ENCODE measurements at regions not wholly inside any gene's neighbourhood (a gene's known extent, or its start where the extent isn't known, plus 50 kb on each side); places are given as distances from the start of the nearest gene placed in this dataset.
A peak's percentile ranks its signal among the peaks of the same experiment; 100 is the strongest.
"Not testable (repeated sequence)": the region's sequence is repeated elsewhere in the genome, so short reads cannot be mapped to it uniquely, and the experiment has no call there.

- Mint-ChIP-seq H3K4me3 (no peak overlapping the region), H3K27ac (no peak overlapping the region), H3K4me1 (no peaks in the 10 kb centered on the region), H3K36me3 (no peaks in the 10 kb centered on the region), H3K9me3 (no peaks in the 10 kb centered on the region), H3K27me3 (no peaks in the 10 kb centered on the region)
- ATAC-seq (ENCODE audit: low read depth): no peak
- DNase-seq (ENCODE audit: low spot score in 2 of 2): no peak
Measured at GRCh38 chr4:43567644-43568043, 675.1 kb downstream of the GRXCR1 start.

- ATAC-seq (ENCODE audit: low read depth) (no peak), DNase-seq (ENCODE audit: low spot score in 2 of 2) (no peak)
- H3K27ac Mint-ChIP-seq: no peak overlapping the region
- no peaks in the 10 kb centered on the region for H3K27me3 Mint-ChIP-seq
- H3K4me3 Mint-ChIP-seq: no peak overlapping the region
- H3K4me1 Mint-ChIP-seq: no peaks in the 10 kb centered on the region
- H3K9me3 Mint-ChIP-seq: peaks cover 5% of the 10 kb centered on the region
- no peaks in the 10 kb centered on the region for H3K36me3 Mint-ChIP-seq
Measured at GRCh38 chr4:43586813-43587212, 694.3 kb downstream of the GRXCR1 start.

GRCh38 chr4:43587758-43588157 lies 695.2 kb downstream of the GRXCR1 start:
- Mint-ChIP-seq H3K4me1 (no peaks in the 10 kb centered on the region), H3K9me3 (peaks cover 5% of the 10 kb centered on the region), H3K36me3 (no peaks in the 10 kb centered on the region)

GRCh38 chr4:43607400-43607799 lies 714.9 kb downstream of the GRXCR1 start:
- ATAC-seq (ENCODE audit: low read depth): peak; percentile 65
- Mint-ChIP-seq H3K4me3 (peak overlapping the region; percentile 9), H3K36me3 (no peaks in the 10 kb centered on the region), H3K9me3 (peaks cover 2% of the 10 kb centered on the region), H3K27me3 (no peaks in the 10 kb centered on the region), H3K4me1 (peaks cover 14% of the 10 kb centered on the region), H3K27ac (peak overlapping the region; percentile 73)
- DNase-seq (ENCODE audit: low spot score in 2 of 2): no peak

More at GRCh38 chr4:43587758-43588157, 695.2 kb downstream of the GRXCR1 start:
- DNase-seq (ENCODE audit: low spot score in 2 of 2) (no peak), ATAC-seq (ENCODE audit: low read depth) (no peak)
- Mint-ChIP-seq H3K27me3 (no peaks in the 10 kb centered on the region), H3K4me3 (no peak overlapping the region), H3K27ac (no peak overlapping the region)

- peak; percentile 76 for ATAC-seq (ENCODE audit: low read depth)
- no peak for DNase-seq (ENCODE audit: low spot score in 2 of 2)
- H3K36me3 Mint-ChIP-seq: no peaks in the 10 kb centered on the region
- H3K4me3 Mint-ChIP-seq: peak overlapping the region; percentile 14
- H3K27me3 Mint-ChIP-seq: no peaks in the 10 kb centered on the region
- H3K9me3 Mint-ChIP-seq: peaks cover 2% of the 10 kb centered on the region
- peak overlapping the region; percentile 73 for H3K27ac Mint-ChIP-seq
- peaks cover 14% of the 10 kb centered on the region for H3K4me1 Mint-ChIP-seq
Measured at GRCh38 chr4:43607827-43608461, 715.4 kb downstream of the GRXCR1 start.

GRCh38 chr4:43619219-43619618 lies 726.7 kb downstream of the GRXCR1 start:
- DNase-seq (ENCODE audit: low spot score in 2 of 2) (no peak), ATAC-seq (ENCODE audit: low read depth) (no peak)
- Mint-ChIP-seq H3K27me3 (no peaks in the 10 kb centered on the region), H3K36me3 (no peaks in the 10 kb centered on the region), H3K4me3 (no peak overlapping the region), H3K4me1 (no peaks in the 10 kb centered on the region), H3K9me3 (peaks cover 11% of the 10 kb centered on the region), H3K27ac (no peak overlapping the region)

- H3K27ac Mint-ChIP-seq; H3K27me3 Mint-ChIP-seq; DNase-seq (ENCODE audit: low spot score in 2 of 2); H3K4me3 Mint-ChIP-seq; H3K4me1 Mint-ChIP-seq; H3K36me3 Mint-ChIP-seq; ATAC-seq (ENCODE audit: low read depth): not testable (repeated sequence)
- H3K9me3 Mint-ChIP-seq: peaks cover 14% of the 10 kb centered on the region
Measured at GRCh38 chr4:43637893-43638292, 745.4 kb downstream of the GRXCR1 start.

GRCh38 chr4:43651991-43652390 lies 759.5 kb downstream of the GRXCR1 start:
- H3K9me3 Mint-ChIP-seq: no peaks in the 10 kb centered on the region
- H3K36me3 Mint-ChIP-seq: no peaks in the 10 kb centered on the region
- ATAC-seq (ENCODE audit: low read depth) (no peak), DNase-seq (ENCODE audit: low spot score in 2 of 2) (no peak)
- H3K27me3 Mint-ChIP-seq: no peaks in the 10 kb centered on the region
- no peak overlapping the region for H3K4me3 Mint-ChIP-seq
- no peak overlapping the region for H3K27ac Mint-ChIP-seq
- no peaks in the 10 kb centered on the region for H3K4me1 Mint-ChIP-seq

GRCh38 chr4:43659547-43659946 lies 767.0 kb downstream of the GRXCR1 start:
- H3K27ac Mint-ChIP-seq, H3K4me1 Mint-ChIP-seq: not testable (repeated sequence)

GRCh38 chr4:43672265-43672885 lies 776.2 kb downstream of the KCTD8 start:
- not testable (repeated sequence) for H3K4me3 Mint-ChIP-seq; DNase-seq (ENCODE audit: low spot score in 2 of 2); H3K36me3 Mint-ChIP-seq; ATAC-seq (ENCODE audit: low read depth); H3K4me1 Mint-ChIP-seq; H3K9me3 Mint-ChIP-seq; H3K27ac Mint-ChIP-seq; H3K27me3 Mint-ChIP-seq

More at GRCh38 chr4:43659547-43659946, 767.0 kb downstream of the GRXCR1 start:
- not testable (repeated sequence) for H3K9me3 Mint-ChIP-seq; ATAC-seq (ENCODE audit: low read depth); H3K27me3 Mint-ChIP-seq; H3K36me3 Mint-ChIP-seq; DNase-seq (ENCODE audit: low spot score in 2 of 2); H3K4me3 Mint-ChIP-seq

GRCh38 chr4:43680421-43680820 lies 768.2 kb downstream of the KCTD8 start:
- ATAC-seq (ENCODE audit: low read depth) (no peak), DNase-seq (ENCODE audit: low spot score in 2 of 2) (no peak)
- H3K4me1 Mint-ChIP-seq: peaks cover 4% of the 10 kb centered on the region
- no peaks in the 10 kb centered on the region for H3K36me3 Mint-ChIP-seq
- peaks cover 5% of the 10 kb centered on the region for H3K9me3 Mint-ChIP-seq
- H3K27me3 Mint-ChIP-seq: no peaks in the 10 kb centered on the region
- H3K27ac Mint-ChIP-seq: no peak overlapping the region
- H3K4me3 Mint-ChIP-seq: no peak overlapping the region

- DNase-seq (ENCODE audit: low spot score in 2 of 2) (no peak), ATAC-seq (ENCODE audit: low read depth) (no peak)
- no peak overlapping the region for H3K4me3 Mint-ChIP-seq
- peaks cover 4% of the 10 kb centered on the region for H3K4me1 Mint-ChIP-seq
- H3K9me3 Mint-ChIP-seq: peaks cover 5% of the 10 kb centered on the region
- no peaks in the 10 kb centered on the region for H3K27me3 Mint-ChIP-seq
- H3K27ac Mint-ChIP-seq: no peak overlapping the region
- H3K36me3 Mint-ChIP-seq: no peaks in the 10 kb centered on the region
Measured at GRCh38 chr4:43682551-43682950, 766.1 kb downstream of the KCTD8 start.

GRCh38 chr4:43690116-43690515 lies 758.5 kb downstream of the KCTD8 start:
- ATAC-seq (ENCODE audit: low read depth): no peak
- Mint-ChIP-seq H3K27ac (no peak overlapping the region), H3K4me3 (no peak overlapping the region), H3K9me3 (peaks cover 6% of the 10 kb centered on the region), H3K27me3 (no peaks in the 10 kb centered on the region), H3K4me1 (no peaks in the 10 kb centered on the region), H3K36me3 (no peaks in the 10 kb centered on the region)
- DNase-seq (ENCODE audit: low spot score in 2 of 2): no peak

GRCh38 chr4:43693876-43694275 lies 754.7 kb downstream of the KCTD8 start:
- Mint-ChIP-seq H3K4me3 (no peak overlapping the region), H3K4me1 (no peaks in the 10 kb centered on the region), H3K9me3 (peaks cover 10% of the 10 kb centered on the region), H3K36me3 (no peaks in the 10 kb centered on the region), H3K27me3 (no peaks in the 10 kb centered on the region), H3K27ac (no peak overlapping the region)
- ATAC-seq (ENCODE audit: low read depth) (no peak), DNase-seq (ENCODE audit: low spot score in 2 of 2) (no peak)

GRCh38 chr4:43709443-43709842 lies 739.2 kb downstream of the KCTD8 start:
- no peaks in the 10 kb centered on the region for H3K27me3 Mint-ChIP-seq
- no peak for ATAC-seq (ENCODE audit: low read depth)
- H3K4me3 Mint-ChIP-seq: no peak overlapping the region
- no peak for DNase-seq (ENCODE audit: low spot score in 2 of 2)
- no peak overlapping the region for H3K27ac Mint-ChIP-seq
- peaks cover 2% of the 10 kb centered on the region for H3K9me3 Mint-ChIP-seq
- H3K36me3 Mint-ChIP-seq: no peaks in the 10 kb centered on the region
- no peaks in the 10 kb centered on the region for H3K4me1 Mint-ChIP-seq
